ENCODE measurements at regions not wholly inside any gene's neighbourhood (a gene's known extent, or its start where the extent isn't known, plus 50 kb on each side); places are given as distances from the start of the nearest gene placed in this dataset.

- no peak for TF ChIP-seq ZNF511 (CRISPR knock-in tag; IDR thresholded peaks at IDR 0.05)
- TF ChIP-seq JUN (IDR thresholded peaks at IDR 0.05; ENCODE audit: borderline replicate concordance, low read depth, low read length): no peak
- no peak for TF ChIP-seq JUN (CRISPR knock-in tag; IDR thresholded peaks at IDR 0.05; ENCODE audit: borderline replicate concordance)
- TF ChIP-seq, protein P1, sequence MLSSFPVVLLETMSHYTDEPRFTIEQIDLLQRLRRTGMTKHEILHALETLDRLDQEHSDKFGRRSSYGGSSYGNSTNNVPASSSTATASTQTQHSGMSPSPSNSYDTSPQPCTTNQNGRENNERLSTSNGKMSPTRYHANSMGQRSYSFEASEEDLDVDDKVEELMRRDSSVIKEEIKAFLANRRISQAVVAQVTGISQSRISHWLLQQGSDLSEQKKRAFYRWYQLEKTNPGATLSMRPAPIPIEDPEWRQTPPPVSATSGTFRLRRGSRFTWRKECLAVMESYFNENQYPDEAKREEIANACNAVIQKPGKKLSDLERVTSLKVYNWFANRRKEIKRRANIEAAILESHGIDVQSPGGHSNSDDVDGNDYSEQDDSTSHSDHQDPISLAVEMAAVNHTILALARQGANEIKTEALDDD (IDR thresholded peaks at IDR 0.05): no peak
- no peak for TF ChIP-seq ZNF644 (tag; IDR thresholded peaks at IDR 0.05; ENCODE audit: low read depth)
- TF ChIP-seq, protein P2, sequence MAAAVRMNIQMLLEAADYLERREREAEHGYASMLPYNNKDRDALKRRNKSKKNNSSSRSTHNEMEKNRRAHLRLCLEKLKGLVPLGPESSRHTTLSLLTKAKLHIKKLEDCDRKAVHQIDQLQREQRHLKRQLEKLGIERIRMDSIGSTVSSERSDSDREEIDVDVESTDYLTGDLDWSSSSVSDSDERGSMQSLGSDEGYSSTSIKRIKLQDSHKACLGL (CRISPR knock-in tag; IDR thresholded peaks at IDR 0.05; ENCODE audit: borderline replicate concordance, poor library complexity, severe bottlenecking): no peak
- TF ChIP-seq RAD21 (CRISPR knock-in tag; conservative IDR thresholded peaks at IDR 0.05 in 1 of 2, IDR thresholded peaks at IDR 0.05 in 1 of 2): no peak
- no peak for TF ChIP-seq XRCC5 (IDR thresholded peaks at IDR 0.05; ENCODE audit: low read depth, low read length)
- TF ChIP-seq ZNF785 (CRISPR knock-in tag; IDR thresholded peaks at IDR 0.05): no peak
- TF ChIP-seq CHD2 (IDR thresholded peaks at IDR 0.05; ENCODE audit: low read depth, low read length): no peak
- TF ChIP-seq, protein P3, sequence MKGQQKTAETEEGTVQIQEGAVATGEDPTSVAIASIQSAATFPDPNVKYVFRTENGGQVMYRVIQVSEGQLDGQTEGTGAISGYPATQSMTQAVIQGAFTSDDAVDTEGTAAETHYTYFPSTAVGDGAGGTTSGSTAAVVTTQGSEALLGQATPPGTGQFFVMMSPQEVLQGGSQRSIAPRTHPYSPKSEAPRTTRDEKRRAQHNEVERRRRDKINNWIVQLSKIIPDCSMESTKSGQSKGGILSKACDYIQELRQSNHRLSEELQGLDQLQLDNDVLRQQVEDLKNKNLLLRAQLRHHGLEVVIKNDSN (CRISPR knock-in tag; IDR thresholded peaks at IDR 0.05): no peak
- no peak for TF ChIP-seq CREB1 (IDR thresholded peaks at IDR 0.05)
- TF ChIP-seq CREB1 (CRISPR knock-in tag; IDR thresholded peaks at IDR 0.05): no peak
- TF ChIP-seq RCOR1 (IDR thresholded peaks at IDR 0.05; ENCODE audit: borderline replicate concordance in 1 of 2, low read depth in 2 of 2, low read length in 2 of 2): no peak
- TF ChIP-seq, protein P4, sequence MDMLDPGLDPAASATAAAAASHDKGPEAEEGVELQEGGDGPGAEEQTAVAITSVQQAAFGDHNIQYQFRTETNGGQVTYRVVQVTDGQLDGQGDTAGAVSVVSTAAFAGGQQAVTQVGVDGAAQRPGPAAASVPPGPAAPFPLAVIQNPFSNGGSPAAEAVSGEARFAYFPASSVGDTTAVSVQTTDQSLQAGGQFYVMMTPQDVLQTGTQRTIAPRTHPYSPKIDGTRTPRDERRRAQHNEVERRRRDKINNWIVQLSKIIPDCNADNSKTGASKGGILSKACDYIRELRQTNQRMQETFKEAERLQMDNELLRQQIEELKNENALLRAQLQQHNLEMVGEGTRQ (CRISPR knock-in tag; IDR thresholded peaks at IDR 0.05): no peak
Observed at GRCh38 chr4:11817088-11817487, 388.4 kb upstream of the HS3ST1 start.

Data from K562 (cell line).